ENCODE measurements at regions not wholly inside any gene's neighbourhood (a gene's known extent, or its start where the extent isn't known, plus 50 kb on each side); places are given as distances from the start of the nearest gene placed in this dataset.

DNA sequence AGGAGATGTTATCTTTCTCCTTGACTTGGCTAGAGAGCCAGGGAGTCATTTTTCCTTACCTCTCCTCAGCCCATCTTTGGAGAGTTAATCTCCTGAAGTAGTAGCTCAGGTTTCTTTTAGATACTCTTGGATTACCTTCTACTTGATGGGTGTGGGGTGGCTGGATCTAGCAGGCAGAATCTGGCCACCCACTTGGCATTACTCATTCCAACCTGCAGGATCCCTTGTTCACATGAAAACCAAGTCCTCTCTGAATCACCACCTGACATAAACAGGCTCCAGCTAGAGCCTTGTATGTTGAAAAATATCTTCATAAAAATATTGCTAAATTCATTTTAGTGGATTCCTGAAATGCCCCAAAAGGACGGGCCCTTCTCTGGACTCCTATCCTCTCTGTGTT is 250.6 kb upstream of the PLET1 start:
- H3K27ac ChIP-seq, result no peak overlapping the region
- no peaks in the 10 kb centered on the region for H3K9me3 ChIP-seq
- TF ChIP-seq POLR2AphosphoS5 (IDR thresholded peaks at IDR 0.05) (no peak), POLR2A (IDR thresholded peaks at IDR 0.05) (no peak), CTCF (IDR thresholded peaks at IDR 0.05) (no peak), EP300 (IDR thresholded peaks at IDR 0.05; ENCODE audit: low read depth) (no peak)
- H3K4me1 ChIP-seq, result no peaks in the 10 kb centered on the region
- in situ Hi-C loops (cut with MboI; ENCODE audit: low pct_ligation_motif_present in 1 of 4, low pct_unique_long_range_greater_than_20kb in 1 of 4, low sequenced_read_pairs in 3 of 4), result no loop called here
- no peaks in the 10 kb centered on the region for H3K36me3 ChIP-seq
- no peak overlapping the region for H3K4me3 ChIP-seq
- intact Hi-C loops (cut with DNase I; ENCODE audit: low total_unique reads), result no loop called here
- no peak for DNase-seq
- H3K27me3 ChIP-seq, result no peaks in the 10 kb centered on the region
- WGBS, 2 donors (ENCODE audit: low coverage in 1 of 2), result 71% methylated on average over 1 of the region's 1 CpG; no CpG with 5 or more reads in 1 of the 2 donors

DNA sequence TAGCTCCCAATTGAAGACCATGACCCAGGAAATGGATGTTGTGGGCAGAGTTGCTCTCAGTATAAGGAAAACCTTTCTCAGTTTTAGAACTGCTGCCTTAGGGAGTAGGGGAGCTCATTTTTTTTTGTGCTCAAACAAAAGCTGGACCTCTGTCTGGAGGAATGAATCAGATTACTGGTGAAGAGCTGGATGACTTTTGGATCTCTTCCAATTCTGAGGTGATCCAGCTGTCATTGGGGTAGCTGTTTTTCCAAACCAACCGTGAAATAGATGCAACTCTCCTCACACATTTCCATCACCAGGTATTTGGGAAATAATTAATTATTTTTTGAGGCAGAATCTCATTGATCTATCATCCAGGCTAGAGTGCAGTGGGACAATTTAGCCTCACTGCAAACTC is 251.3 kb upstream of the PLET1 start:
- no peaks in the 10 kb centered on the region for H3K36me3 ChIP-seq
- H3K9me3 ChIP-seq, result no peaks in the 10 kb centered on the region
- no peaks in the 10 kb centered on the region for H3K4me1 ChIP-seq
- no peak overlapping the region for H3K4me3 ChIP-seq
- 52% methylated on average over 1 of the region's 1 CpG; no CpG with 5 or more reads in 1 of the 2 donors for WGBS, 2 donors (ENCODE audit: low coverage in 1 of 2)
- no peak for TF ChIP-seq EP300 (IDR thresholded peaks at IDR 0.05; ENCODE audit: low read depth)
- no peak for TF ChIP-seq POLR2AphosphoS5 (IDR thresholded peaks at IDR 0.05)
- TF ChIP-seq CTCF (IDR thresholded peaks at IDR 0.05), result no peak
- in situ Hi-C loops (cut with MboI; ENCODE audit: low pct_ligation_motif_present in 1 of 4, low pct_unique_long_range_greater_than_20kb in 1 of 4, low sequenced_read_pairs in 3 of 4), result no loop called here
- DNase-seq, result no peak
- H3K27ac ChIP-seq, result no peak overlapping the region
- H3K27me3 ChIP-seq, result no peaks in the 10 kb centered on the region
- intact Hi-C loops (cut with DNase I; ENCODE audit: low total_unique reads), result no loop called here

DNA sequence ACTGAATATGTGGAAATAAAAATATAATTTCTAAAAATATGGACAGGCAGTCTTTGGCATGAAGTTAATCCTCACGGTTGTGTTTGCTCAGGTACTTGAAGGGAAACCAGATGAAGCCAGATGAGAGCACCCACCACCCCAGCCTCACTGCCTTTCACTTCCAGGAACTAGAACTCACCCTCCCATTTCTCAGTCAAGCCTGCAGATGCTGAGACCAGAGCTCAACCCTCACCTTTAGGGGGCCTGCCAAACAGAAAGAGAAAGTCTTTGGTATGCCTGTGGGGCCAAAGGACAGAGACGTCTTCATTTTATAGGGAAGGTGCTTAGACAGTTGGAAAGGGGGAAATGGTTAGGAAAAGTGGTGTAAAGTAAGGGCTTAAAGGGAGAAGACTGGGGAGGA is 252.8 kb upstream of the PLET1 start:
- no peaks in the 10 kb centered on the region for H3K36me3 ChIP-seq
- TF ChIP-seq CTCF (IDR thresholded peaks at IDR 0.05) (no peak), POLR2A (IDR thresholded peaks at IDR 0.05) (no peak), POLR2AphosphoS5 (IDR thresholded peaks at IDR 0.05) (no peak), EP300 (IDR thresholded peaks at IDR 0.05; ENCODE audit: low read depth) (no peak)
- no peak for DNase-seq
- intact Hi-C loops (cut with DNase I; ENCODE audit: low total_unique reads), result no loop called here
- H3K4me3 ChIP-seq, result no peak overlapping the region
- in situ Hi-C loops (cut with MboI; ENCODE audit: low pct_ligation_motif_present in 1 of 4, low pct_unique_long_range_greater_than_20kb in 1 of 4, low sequenced_read_pairs in 3 of 4), result no loop called here
- WGBS, 2 donors (ENCODE audit: low coverage in 1 of 2), result 87 to 94% methylated on average over 2 of the region's 2 CpGs
- no peak overlapping the region for H3K27ac ChIP-seq
- no peaks in the 10 kb centered on the region for H3K4me1 ChIP-seq
- no peaks in the 10 kb centered on the region for H3K27me3 ChIP-seq
- no peaks in the 10 kb centered on the region for H3K9me3 ChIP-seq

DNA sequence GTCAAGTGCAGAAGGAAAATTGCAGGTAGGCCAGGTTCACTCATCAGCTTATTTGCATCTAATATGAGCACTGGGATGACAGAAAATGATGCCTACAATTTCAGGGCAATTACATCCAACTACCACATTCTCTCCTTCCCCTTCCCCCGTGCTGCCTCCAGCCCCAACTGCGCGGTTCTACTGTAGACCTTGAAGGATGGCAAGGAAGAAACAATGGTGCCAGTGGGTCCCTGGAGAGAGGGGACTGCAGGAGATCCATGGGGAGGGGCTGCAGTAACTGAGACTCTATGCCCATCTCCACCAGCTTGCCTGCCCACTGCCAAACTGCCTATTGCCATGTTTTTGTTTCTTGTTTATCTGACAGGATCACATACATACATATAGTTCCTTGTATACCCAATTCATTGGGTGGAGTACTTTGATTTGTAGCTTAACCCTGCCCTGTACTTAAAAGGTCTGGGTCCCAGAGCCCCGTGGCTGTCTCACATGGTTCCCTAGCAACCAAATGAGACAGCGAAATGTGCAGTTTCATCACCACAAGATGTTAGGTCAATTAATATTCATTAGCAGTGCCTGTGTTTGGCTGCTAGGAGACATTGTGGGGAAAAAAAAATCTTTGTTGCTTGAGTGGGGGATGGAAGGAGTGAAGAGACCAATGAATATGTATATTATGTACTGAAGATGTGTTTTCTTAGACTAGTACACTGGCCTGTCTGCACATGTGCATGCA is 253.5 kb upstream of the PLET1 start:
- no peaks in the 10 kb centered on the region for H3K27me3 ChIP-seq

More for the DNA sequence above, 253.5 kb upstream of the PLET1 start:
- WGBS, 2 donors (ENCODE audit: low coverage in 1 of 2), result 68% methylated on average over 5 of the region's 5 CpGs; no CpG with 5 or more reads in 1 of the 2 donors
- no peak overlapping the region for H3K27ac ChIP-seq
- no peaks in the 10 kb centered on the region for H3K36me3 ChIP-seq
- TF ChIP-seq POLR2A (IDR thresholded peaks at IDR 0.05) (no peak), CTCF (IDR thresholded peaks at IDR 0.05) (no peak), EP300 (IDR thresholded peaks at IDR 0.05; ENCODE audit: low read depth) (no peak), POLR2AphosphoS5 (IDR thresholded peaks at IDR 0.05) (no peak)
- DNase-seq, result no peak
- no peaks in the 10 kb centered on the region for H3K4me1 ChIP-seq
- H3K4me3 ChIP-seq, result no peak overlapping the region
- in situ Hi-C loops (cut with MboI; ENCODE audit: low pct_ligation_motif_present in 1 of 4, low pct_unique_long_range_greater_than_20kb in 1 of 4, low sequenced_read_pairs in 3 of 4), result no loop called here
- intact Hi-C loops (cut with DNase I; ENCODE audit: low total_unique reads), result no loop called here
- no peaks in the 10 kb centered on the region for H3K9me3 ChIP-seq

Data from transverse colon (tissue), 4 donors.